HepG2 (cell line): ENCODE measurements at regions not wholly inside any gene's neighbourhood (a gene's known extent, or its start where the extent isn't known, plus 50 kb on each side); places are given as distances from the start of the nearest gene placed in this dataset.

ENCODE experiments used
- ATAC-seq: fragments of 200-7000 bp; cut with Tn5 transposase; 3 replicates; pipeline ENCODE4 v1.9.1; 2020; ENCODE audit warnings: mild to moderate bottlenecking, moderate library complexity
- BruUV-seq: library from RNA; stranded (reverse); fragments of 400-500 nt; replicated peaks from 2 replicates; lab custom pipeline; 2021; lab: Mats Ljungman, UMichigan
- CTCF ChIA-PET: fragments of 300-600 bp; formaldehyde crosslinking; extraction: SDS; loops from one replicate; lab custom pipeline; 2021; ENCODE audit warnings: low total read pairs, inconsistent platforms, low intra/inter-chr PET ratio; lab: Yijun Ruan, JAX
- POLR2A ChIA-PET: fragments of 350-600 bp; sonication (Branson Sonifier 250); formaldehyde crosslinking; loops from one replicate; lab custom pipeline; 2020; ENCODE audit warnings: antibody characterized with exemption, inconsistent platforms; lab: Yijun Ruan, JAX
- DNase-seq: peaks from one replicate; pipeline ENCODE4 v3.0.0-alpha.2; 2015; ENCODE audit warnings: low spot score
- FAIRE-seq: peaks from 3 replicates; lab custom pipeline; 2011; peaks lifted over from hg19 to GRCh38; lab: Jason Lieb, UNC
- H2AFZ ChIP-seq: one replicate; pipeline ENCODE4 v1.6.1; 2011; ENCODE audit warnings: low read length, inconsistent platforms
- H3K27ac ChIP-seq: fragments of 300-600 bp; 3 replicates; pipeline ENCODE4 v1.8.0; 2011; ENCODE audit warnings: mixed run types, mild to moderate bottlenecking, mixed read lengths, low read length, inconsistent platforms; ENCODE audit not compliant: insufficient read depth; ENCODE audit errors: extremely low read length
- H3K27me3 ChIP-seq, 2 experiments: fragments of 200-600 bp in 1 of 2; 2 replicates in 1 of 2; 3 replicates in 1 of 2; pipeline versions ENCODE4 v1.6.0 to v1.8.0; 2011; ENCODE audit warnings: low read length in 2 of 2, mild to moderate bottlenecking in 2 of 2, moderate library complexity in 2 of 2, inconsistent platforms in 1 of 2; ENCODE audit not compliant: insufficient read depth in 2 of 2, control insufficient read depth in 1 of 2
- H3K36me3 ChIP-seq, 2 experiments: fragments of 200-600 bp in 1 of 2; replicated peaks in 1 of 2; 2 replicates in 1 of 2; 3 replicates in 1 of 2; pipeline versions ENCODE4 v1.5.1 to v1.8.0; 2011; ENCODE audit warnings: low read length in 2 of 2, inconsistent platforms in 1 of 2; ENCODE audit not compliant: insufficient read depth in 2 of 2, control insufficient read depth in 1 of 2
- H3K4me1 ChIP-seq: 2 replicates; pipeline ENCODE4 v1.5.1; 2012; ENCODE audit warnings: low read length, inconsistent platforms; ENCODE audit not compliant: insufficient read depth
- H3K4me2 ChIP-seq: 2 replicates; pipeline ENCODE4 v1.6.0; 2011; ENCODE audit warnings: low read depth, low read length, inconsistent platforms
- H3K4me3 ChIP-seq, 3 experiments: fragments of 200-600 bp in 1 of 3; sonication (generic), shearing (Covaris generic) in 1 of 3; replicated peaks in 1 of 3; 2 replicates each; pipeline ENCODE4 v1.5.1; 2011 to 2016; ENCODE audit warnings: low read length in 3 of 3, inconsistent platforms in 2 of 3, low read depth in 2 of 3, mild to moderate bottlenecking in 2 of 3, control low read depth in 1 of 3, mixed read lengths in 1 of 3; ENCODE audit not compliant: insufficient read depth in 1 of 3
- H3K79me2 ChIP-seq: one replicate; pipeline ENCODE4 v1.6.1; 2011; ENCODE audit warnings: low read length, inconsistent platforms; ENCODE audit not compliant: insufficient read depth
- H3K9ac ChIP-seq: 2 replicates; pipeline ENCODE4 v1.6.0; 2011; ENCODE audit warnings: mild to moderate bottlenecking, low read depth, low read length, inconsistent platforms; ENCODE audit not compliant: insufficient read depth
- H3K9me3 ChIP-seq: 2 replicates; pipeline ENCODE4 v1.5.1; 2012; ENCODE audit warnings: mild to moderate bottlenecking, low read length
- H4K20me1 ChIP-seq: 2 replicates; pipeline ENCODE4 v1.6.0; 2011; ENCODE audit warnings: inconsistent platforms, mild to moderate bottlenecking, low read length, moderate library complexity; ENCODE audit not compliant: insufficient read depth
- AKNA ChIP-seq: sonication (generic); formaldehyde crosslinking; IDR thresholded peaks from 2 replicates; pipeline ENCODE4 v1.4.0; 2020; ENCODE audit warnings: missing genetic modification reagents, borderline replicate concordance
- ATF6 ChIP-seq: sonication (generic); formaldehyde crosslinking; conservative IDR thresholded peaks from 2 replicates; pipeline ENCODE4 v1.4.0; 2020; ENCODE audit warnings: missing genetic modification reagents
- FOXC1 ChIP-seq: sonication (generic); formaldehyde crosslinking; IDR thresholded peaks from 2 replicates; pipeline ENCODE4 v1.8.0; 2022; ENCODE audit warnings: mild to moderate bottlenecking, missing genetic modification reagents, borderline replicate concordance
- HOXA7 ChIP-seq: sonication (generic); formaldehyde crosslinking; IDR thresholded peaks from 2 replicates; pipeline ENCODE4 v1.8.1; 2022; ENCODE audit warnings: mild to moderate bottlenecking, missing genetic modification reagents, moderate library complexity
- KAT7 ChIP-seq: IDR thresholded peaks from 2 replicates; pipeline ENCODE4 v1.6.1; 2018; ENCODE audit warnings: borderline replicate concordance, missing compliant biosample characterization
- MXI1 ChIP-seq: IDR thresholded peaks from 3 replicates; pipeline ENCODE4 v1.6.1; 2012; ENCODE audit warnings: low read depth, low read length, inconsistent platforms, borderline replicate concordance
- NKX3-1 ChIP-seq: sonication (generic); formaldehyde crosslinking; IDR thresholded peaks from 2 replicates; pipeline ENCODE4 v1.5.0; 2020; ENCODE audit warnings: missing genetic modification reagents
- REXO4 ChIP-seq: sonication (generic); formaldehyde crosslinking; IDR thresholded peaks from 2 replicates; pipeline ENCODE4 v1.8.0; 2022; ENCODE audit warnings: missing genetic modification reagents, mild to moderate bottlenecking, borderline replicate concordance
- SALL1 ChIP-seq: sonication (generic); formaldehyde crosslinking; IDR thresholded peaks from 2 replicates; pipeline ENCODE4 v1.8.0; 2022; ENCODE audit warnings: mild to moderate bottlenecking, missing genetic modification reagents
- TCF7 ChIP-seq: sonication (generic); IDR thresholded peaks from 2 replicates; pipeline ENCODE4 v1.6.1; 2016; ENCODE audit warnings: antibody characterized with exemption, low read depth
- TMF1 ChIP-seq: sonication (generic); formaldehyde crosslinking; IDR thresholded peaks from 2 replicates; pipeline ENCODE4 v1.8.1; 2022; ENCODE audit warnings: low read depth, missing genetic modification reagents
- ZFP1 ChIP-seq: IDR thresholded peaks from 2 replicates; pipeline ENCODE4 v1.6.1; 2016
- ZKSCAN1 ChIP-seq: fragments of 150-350 bp; IDR thresholded peaks from 2 replicates; pipeline ENCODE4 v1.6.1; 2014; ENCODE audit warnings: low read length
- ZNF530 ChIP-seq: sonication (generic); formaldehyde crosslinking; IDR thresholded peaks from 2 replicates; pipeline ENCODE4 v1.5.0; 2020; ENCODE audit warnings: low read depth, mild to moderate bottlenecking, missing genetic modification reagents
- ZNF550 ChIP-seq: sonication (generic); formaldehyde crosslinking; IDR thresholded peaks from 2 replicates; pipeline ENCODE4 v1.4.0; 2020; ENCODE audit warnings: mild to moderate bottlenecking, missing genetic modification reagents, borderline replicate concordance
- ZNF576 ChIP-seq: sonication (generic); formaldehyde crosslinking; IDR thresholded peaks from 2 replicates; pipeline ENCODE4 v1.4.0; 2020; ENCODE audit warnings: mild to moderate bottlenecking, missing genetic modification reagents
- ZNF7 ChIP-seq: IDR thresholded peaks from 2 replicates; pipeline ENCODE4 v1.6.1; 2016; ENCODE audit warnings: missing biosample characterization, missing genetic modification reagents
- ZNF891 ChIP-seq: sonication (generic); formaldehyde crosslinking; IDR thresholded peaks from 2 replicates; pipeline ENCODE4 v1.5.0; 2020; ENCODE audit warnings: mild to moderate bottlenecking, missing genetic modification reagents
- WGBS: methylation state at CpG from one replicate; pipeline ENCODE4 v1.1.6; 2017; ENCODE audit warnings: low lambda C conversion rate; 5-methylcytosine and 5-hydroxymethylcytosine counted together
- in situ Hi-C: cut with HindIII; loops from 2 replicates; pipeline ENCODE4 v1.10.0; 2017; ENCODE audit warnings: low pct_unique_long_range_greater_than_20kb; ENCODE audit not compliant: extremely low pct_ligation_motif_present
- intact Hi-C: fragments of 100-400 bp; cut with micrococcal nuclease; formaldehyde crosslinking; loops from one replicate; pipeline ENCODE4 v1.10.0; 2022; ENCODE audit not compliant: unreplicated experiment

GRCh38 chr5:106658150-106658549 is 1012.6 kb downstream of the EFNA5 start (continued):
- TF ChIP-seq ZNF7 (CRISPR knock-in tag) (no peak), TCF7 (no peak), ZNF530 (no peak)

GRCh38 chr5:106656821-106657220 is 1013.9 kb downstream of the EFNA5 start:
- ChIA-PET POLR2A (no interaction called here), CTCF (no interaction called here)
- BruUV-seq: no TSS peak
- Histone ChIP-seq H3K9me3 (no peaks in the 10 kb centered on the region), H3K4me1 (no peaks in the 10 kb centered on the region), H3K9ac (no peak overlapping the region), H3K4me2 (no peak overlapping the region), H3K36me3 (no peaks in the 10 kb centered on the region), H2AFZ (no peak overlapping the region), H3K27ac (no peak overlapping the region), H3K4me3 (no peak overlapping the region), H4K20me1 (no peaks in the 10 kb centered on the region), H3K27me3 (no peaks in the 10 kb centered on the region), H3K79me2 (no peaks in the 10 kb centered on the region)
- FAIRE-seq (no peak), ATAC-seq (no peak), DNase-seq (no peak)
- intact Hi-C loops: no loop called here
- in situ Hi-C loops: no loop called here
- whole genome bisulfite sequencing: 2% methylated on average over 2 of the region's 2 CpGs
- TF ChIP-seq ZFP1 (CRISPR knock-in tag) (no peak), KAT7 (CRISPR knock-in tag) (no peak), ZNF550 (CRISPR knock-in tag) (no peak), TMF1 (no peak), ZNF576 (CRISPR knock-in tag) (no peak), FOXC1 (CRISPR knock-in tag) (no peak), MXI1 (no peak), ZKSCAN1 (no peak), HOXA7 (no peak), SALL1 (CRISPR knock-in tag) (no peak), NKX3-1 (CRISPR knock-in tag) (no peak), REXO4 (no peak), ZNF891 (CRISPR knock-in tag) (no peak), ATF6 (CRISPR knock-in tag) (no peak), AKNA (CRISPR knock-in tag) (no peak)
